Glomerular visceral epithelial cell (primary cell): ENCODE measurements at regions not wholly inside any gene's neighbourhood (a gene's known extent, or its start where the extent isn't known, plus 50 kb on each side); places are given as distances from the start of the nearest gene placed in this dataset.
"Not testable (repeated sequence)": the region's sequence is repeated elsewhere in the genome, so short reads cannot be mapped to it uniquely, and the experiment has no call there.

Experiments
- DNase-seq: peaks from one replicate; pipeline ENCODE4 v3.0.0-alpha.2; 2016; ENCODE audit errors: extremely low spot score

GRCh38 chr2:146405402-146406309 lies 1439.2 kb upstream of the ACVR2A start:
- peak; percentile 14 for DNase-seq

GRCh38 chr2:146403546-146404160 lies 1441.2 kb upstream of the ACVR2A start:
- DNase-seq: not testable (repeated sequence)

DNA sequence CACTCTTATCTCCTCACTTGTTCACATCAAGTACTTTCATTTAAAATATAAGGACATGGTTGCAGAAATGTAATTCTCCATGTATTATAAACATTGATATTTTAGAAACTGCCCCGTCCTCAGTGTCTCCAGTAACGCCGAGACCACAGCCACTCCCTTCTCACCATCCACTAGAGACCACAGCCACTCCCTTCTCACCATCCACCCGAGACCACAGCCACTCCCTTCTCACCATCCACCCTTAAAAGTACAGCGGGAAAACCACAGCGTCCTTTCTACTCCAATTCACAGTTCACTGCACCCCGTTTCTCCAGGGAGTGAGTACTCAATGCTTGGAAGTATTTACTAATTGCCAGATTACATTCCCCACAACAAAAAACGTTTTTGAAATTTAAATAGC lies 1452.2 kb upstream of the ACVR2A start:
- DNase-seq: no peak

GRCh38 chr2:146392186-146392585 lies 1452.6 kb upstream of the ACVR2A start:
- no peak for DNase-seq

DNA sequence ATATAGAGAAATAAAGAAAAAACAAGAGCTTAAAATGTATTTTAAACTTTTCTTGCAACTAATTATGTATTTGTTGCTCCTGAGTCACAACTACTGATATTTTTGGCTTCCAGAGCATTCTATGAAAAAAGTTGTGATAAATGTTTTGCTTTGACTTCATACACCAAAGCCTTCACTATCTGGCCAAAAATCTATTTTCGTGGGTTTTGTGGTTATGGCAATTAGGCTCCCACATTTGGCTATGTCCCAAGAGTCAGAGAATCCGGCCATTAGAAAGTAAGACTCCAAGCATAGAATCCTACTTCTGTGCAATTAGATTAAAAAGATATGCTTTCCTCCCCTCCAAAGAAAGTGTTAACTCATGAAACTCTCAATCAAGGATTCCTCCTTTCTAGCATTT lies 1456.1 kb upstream of the ACVR2A start:
- DNase-seq: peak; percentile 40

DNA sequence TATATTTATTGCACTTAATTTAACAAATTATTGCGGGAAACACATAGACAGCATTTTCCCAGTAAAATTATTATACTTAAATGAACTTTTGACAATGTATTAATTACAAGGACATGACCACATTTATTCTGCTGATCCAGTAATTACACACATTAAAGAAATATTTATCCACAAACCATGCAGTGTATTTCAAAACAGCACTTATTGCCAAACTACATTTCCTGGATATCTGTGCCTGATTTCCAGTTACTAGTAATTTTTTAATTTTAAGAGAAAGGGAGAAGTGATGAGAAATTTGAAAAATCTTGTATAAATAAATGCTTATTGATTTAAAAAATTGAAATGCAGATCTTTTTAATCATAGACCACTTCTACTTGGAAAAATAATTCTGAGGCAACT lies 1458.7 kb upstream of the ACVR2A start:
- no peak for DNase-seq

GRCh38 chr2:146385031-146385430 lies 1459.8 kb upstream of the ACVR2A start:
- DNase-seq: no peak

GRCh38 chr2:146376511-146377064 lies 1468.2 kb upstream of the ACVR2A start:
- no peak for DNase-seq

DNA sequence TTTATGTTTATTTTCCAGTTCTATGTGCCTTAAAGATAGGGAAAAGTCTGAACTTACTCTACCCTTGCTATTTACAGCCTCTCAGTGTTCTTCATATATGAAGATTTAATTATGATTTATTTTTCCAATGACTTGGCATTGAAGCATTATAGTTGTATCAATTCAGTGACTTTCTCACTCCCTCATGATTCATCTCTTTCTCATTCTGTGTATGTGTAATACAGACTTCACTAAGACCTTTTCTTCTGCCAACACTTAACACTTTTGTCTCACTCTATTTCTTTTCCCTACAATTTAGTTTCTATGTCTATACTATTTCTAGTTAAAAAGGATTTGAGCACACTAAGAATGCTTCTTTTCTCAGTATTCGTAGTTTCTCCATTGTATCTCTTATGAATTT lies 1470.3 kb upstream of the ACVR2A start:
- no peak for DNase-seq

GRCh38 chr2:146371364-146371763 lies 1473.5 kb upstream of the ACVR2A start:
- DNase-seq: not testable (repeated sequence)

DNA sequence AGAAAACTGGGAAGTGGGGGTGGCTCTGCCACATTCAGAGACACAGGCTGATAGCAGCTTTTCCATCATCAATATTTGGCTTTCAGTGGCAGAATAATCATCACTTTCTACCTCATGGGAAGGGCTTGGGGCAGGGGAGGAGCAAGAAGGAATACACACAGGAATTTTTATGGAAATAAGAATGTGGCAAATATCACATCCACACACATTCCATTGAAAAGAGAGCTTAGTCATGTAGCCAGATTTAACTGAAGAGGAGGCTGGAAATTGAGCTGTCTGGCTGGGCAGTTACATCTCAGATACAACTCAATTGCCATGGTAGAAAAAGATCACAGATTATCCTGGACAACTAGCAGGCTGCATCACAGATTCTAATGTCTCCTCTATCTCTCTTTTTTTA lies 1474.0 kb upstream of the ACVR2A start:
- peak; percentile 40 for DNase-seq

GRCh38 chr2:146366276-146366675 lies 1478.6 kb upstream of the ACVR2A start:
- DNase-seq: no peak

DNA sequence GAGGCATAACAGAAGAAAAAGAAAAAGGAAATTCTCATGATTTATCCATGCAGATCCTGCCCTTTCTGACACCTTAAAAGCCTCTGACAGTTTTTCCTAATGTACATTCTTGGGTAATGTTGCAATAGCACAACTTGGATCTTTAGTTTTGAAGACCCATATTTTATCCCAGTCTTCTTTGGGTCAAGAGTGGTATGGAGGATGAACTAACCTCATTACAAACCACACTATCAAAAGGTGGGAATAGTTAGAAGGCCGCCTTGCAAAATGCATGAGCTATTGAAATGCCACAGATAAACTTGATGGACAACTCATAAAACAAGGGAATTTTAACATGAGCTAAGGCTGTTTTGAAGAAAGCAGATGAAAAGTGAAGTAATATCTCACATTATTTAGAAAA lies 1479.8 kb upstream of the ACVR2A start:
- peak; percentile 16 for DNase-seq

GRCh38 chr2:146363731-146364130 lies 1481.1 kb upstream of the ACVR2A start:
- DNase-seq: no peak

DNA sequence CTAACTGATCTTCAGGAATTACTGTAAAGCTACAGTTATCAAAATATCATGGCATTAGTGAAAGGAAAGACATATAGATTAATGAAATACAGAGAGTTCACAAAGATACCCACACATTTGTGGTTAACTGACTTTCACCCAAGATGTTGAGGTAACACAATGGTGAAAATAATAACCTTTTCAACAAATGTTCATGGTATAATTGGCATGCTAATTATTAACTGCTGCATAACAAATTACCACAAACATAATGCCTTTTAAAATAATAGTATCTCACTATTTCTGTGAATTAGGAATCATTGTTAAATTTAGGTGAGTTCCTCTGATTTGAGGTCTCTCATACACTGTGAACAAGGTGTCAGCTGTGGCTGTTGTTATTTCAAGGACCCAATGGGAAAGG lies 1493.1 kb upstream of the ACVR2A start:
- DNase-seq: no peak

DNA sequence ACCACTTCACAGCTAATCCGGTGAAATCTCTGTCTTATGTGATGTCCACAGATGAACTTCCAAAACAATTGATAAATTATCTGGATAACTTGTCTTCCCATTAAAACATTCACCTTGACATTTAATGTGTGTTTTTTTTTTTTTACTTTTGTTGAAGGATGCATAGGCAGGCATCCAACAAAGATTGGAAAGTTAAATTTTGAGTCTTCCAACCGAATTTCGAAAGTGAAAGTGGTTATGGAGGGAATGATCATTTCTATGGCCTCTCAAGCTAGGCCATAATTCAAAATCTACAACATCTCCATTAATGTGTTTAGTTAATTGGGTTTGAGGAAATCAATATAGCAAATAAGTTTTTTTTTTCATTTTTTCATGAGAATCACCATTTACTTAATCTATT lies 1495.5 kb upstream of the ACVR2A start:
- DNase-seq: no peak

DNA sequence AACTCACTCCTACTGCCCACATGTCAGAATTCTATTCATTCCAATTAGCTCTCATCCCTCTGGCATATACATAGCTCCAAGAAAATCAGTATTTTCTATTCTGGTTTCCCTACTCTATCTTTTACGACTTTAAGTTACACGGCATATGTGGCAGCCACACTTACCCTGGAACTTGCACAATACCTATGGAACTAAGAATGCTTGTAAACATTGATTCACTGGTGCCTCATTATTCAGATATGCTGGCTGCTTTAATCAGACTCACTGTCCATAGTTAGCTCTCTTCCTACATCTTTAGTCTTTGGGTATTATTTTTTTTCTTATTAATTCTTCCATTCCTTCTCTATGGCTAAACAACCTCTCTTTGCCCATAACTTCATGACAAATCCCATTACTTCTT lies 1519.9 kb upstream of the ACVR2A start:
- DNase-seq: no peak

DNA sequence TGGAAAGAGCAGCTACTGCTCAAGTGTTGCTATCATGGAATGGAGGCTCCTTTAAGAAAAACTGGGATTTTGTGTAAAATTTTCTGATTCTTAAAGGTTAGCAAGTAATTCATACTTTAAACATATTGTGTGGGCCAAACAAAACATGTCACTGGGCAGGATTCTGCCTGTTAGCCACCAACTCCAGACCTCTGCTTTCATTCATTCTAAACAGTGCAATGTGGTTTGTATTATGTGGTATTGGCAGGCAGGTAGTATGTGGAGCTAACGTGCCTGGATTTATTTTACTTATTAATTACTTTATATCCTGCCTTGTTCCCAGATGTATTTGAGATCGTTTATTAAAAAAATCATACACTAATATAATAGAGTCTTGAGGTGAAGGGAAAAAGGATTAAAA lies 1521.3 kb upstream of the ACVR2A start:
- DNase-seq: no peak

DNA sequence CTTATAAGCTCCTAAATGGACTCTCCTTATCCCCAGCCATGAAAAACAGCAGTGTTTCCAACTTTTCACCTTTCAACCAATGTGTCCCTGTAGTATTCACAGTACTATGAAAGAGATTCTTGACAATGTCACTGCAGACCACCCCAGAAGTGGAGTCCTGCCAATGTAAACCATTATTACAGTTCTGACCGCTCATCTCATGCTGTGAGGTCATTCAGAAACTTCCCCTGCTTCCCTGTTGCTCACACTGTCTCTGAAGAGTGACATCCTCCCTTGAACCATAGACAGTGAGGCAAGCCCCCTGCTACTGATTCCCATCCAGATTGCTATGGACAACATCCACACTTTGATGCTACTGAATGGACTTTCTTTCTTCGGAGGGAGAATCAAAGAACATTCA lies 1523.7 kb upstream of the ACVR2A start:
- DNase-seq: peak; percentile 24

DNA sequence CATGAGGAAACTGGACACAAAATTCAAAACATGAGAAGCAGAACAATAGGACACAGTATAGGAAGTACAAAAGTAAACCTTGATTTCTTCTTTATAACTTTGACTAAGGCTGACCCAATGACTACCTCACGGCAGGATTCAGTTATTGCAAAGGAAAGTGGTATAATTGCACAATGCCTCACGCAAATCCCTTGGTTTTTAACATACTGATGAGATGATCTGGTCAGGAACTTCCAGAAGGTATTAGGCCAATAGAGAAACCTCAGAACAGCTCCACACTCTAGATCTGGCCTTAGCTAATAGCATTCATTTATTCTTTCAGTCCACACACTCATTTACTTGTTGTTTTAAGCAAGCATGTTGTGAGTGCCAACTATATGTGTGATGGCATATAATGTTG lies 1526.9 kb upstream of the ACVR2A start:
- no peak for DNase-seq

- peak; percentile 16 for DNase-seq
These were observed 1531.9 kb upstream of the ACVR2A start for GRCh38 chr2:146312899-146313298.

- DNase-seq: no peak
These were observed 1539.7 kb upstream of the ACVR2A start for GRCh38 chr2:146305164-146305563.

DNA sequence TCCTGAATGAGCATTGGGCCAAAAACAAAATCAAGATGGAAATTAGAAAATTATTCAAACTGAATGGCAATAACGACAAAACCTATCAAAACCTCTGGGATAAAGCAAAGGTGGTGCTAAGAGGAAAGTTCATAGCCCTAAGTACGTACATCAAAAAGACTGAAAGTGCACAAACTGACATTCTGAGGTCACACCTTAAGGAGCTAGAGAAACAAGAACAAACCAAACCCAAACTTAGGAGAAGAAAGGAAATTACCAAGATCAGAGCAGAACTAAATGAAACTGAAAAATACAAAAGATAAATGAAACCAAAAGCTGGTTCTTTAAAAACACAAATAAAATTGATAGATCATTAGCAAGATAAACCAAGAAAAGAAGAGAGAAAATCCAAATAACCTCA lies 1543.5 kb upstream of the ACVR2A start:
- DNase-seq: no peak
